ENCODE measurements at regions not wholly inside any gene's neighbourhood (a gene's known extent, or its start where the extent isn't known, plus 50 kb on each side); places are given as distances from the start of the nearest gene placed in this dataset.

DNA sequence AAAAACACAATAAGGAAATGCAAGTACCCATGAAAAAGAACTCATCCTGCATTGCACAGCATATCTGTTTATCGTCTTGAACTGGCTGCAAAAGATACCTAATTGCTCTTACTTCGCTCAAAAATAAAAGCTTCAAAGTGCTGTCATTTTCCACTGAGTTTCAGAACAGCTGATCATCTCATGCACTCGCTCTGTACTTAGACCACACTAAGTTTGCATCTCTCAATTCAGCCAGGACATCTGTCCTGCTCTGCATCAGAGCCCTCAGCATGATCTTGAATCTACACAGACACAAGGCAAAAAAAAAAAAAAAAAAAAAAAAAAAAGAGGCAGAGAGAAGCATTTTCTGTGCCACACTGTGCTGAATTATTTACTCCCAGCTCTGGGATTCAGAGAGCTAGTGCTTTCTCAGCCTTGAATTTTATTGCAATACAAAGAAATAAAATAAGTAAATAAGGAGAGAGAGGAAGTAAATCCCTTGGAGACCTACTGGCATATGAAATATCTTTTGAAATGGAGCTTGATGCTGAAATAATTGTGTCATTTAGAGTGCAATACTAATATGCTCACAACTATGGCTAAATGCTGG is 81.3 kb downstream of the PPP1R2C start:
- TF ChIP-seq EZH2phosphoT487 (conservative IDR thresholded peaks at IDR 0.05; ENCODE audit: low read length): no peak
- TF ChIP-seq, protein P1, sequence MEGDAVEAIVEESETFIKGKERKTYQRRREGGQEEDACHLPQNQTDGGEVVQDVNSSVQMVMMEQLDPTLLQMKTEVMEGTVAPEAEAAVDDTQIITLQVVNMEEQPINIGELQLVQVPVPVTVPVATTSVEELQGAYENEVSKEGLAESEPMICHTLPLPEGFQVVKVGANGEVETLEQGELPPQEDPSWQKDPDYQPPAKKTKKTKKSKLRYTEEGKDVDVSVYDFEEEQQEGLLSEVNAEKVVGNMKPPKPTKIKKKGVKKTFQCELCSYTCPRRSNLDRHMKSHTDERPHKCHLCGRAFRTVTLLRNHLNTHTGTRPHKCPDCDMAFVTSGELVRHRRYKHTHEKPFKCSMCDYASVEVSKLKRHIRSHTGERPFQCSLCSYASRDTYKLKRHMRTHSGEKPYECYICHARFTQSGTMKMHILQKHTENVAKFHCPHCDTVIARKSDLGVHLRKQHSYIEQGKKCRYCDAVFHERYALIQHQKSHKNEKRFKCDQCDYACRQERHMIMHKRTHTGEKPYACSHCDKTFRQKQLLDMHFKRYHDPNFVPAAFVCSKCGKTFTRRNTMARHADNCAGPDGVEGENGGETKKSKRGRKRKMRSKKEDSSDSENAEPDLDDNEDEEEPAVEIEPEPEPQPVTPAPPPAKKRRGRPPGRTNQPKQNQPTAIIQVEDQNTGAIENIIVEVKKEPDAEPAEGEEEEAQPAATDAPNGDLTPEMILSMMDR (IDR thresholded peaks at IDR 0.05; ENCODE audit: insufficient read depth, low read length, poor library complexity, severe bottlenecking): no peak
- H3K27ac ChIP-seq (ENCODE audit: low read depth, low read length): no peak overlapping the region
- no peaks in the 10 kb centered on the region for H3K27me3 ChIP-seq (ENCODE audit: low read length)
- H3K9me3 ChIP-seq (ENCODE audit: insufficient read depth, low read length): no peaks in the 10 kb centered on the region
- H2AFZ ChIP-seq (ENCODE audit: low read depth, low read length, severe bottlenecking): no peak overlapping the region
- H3K36me3 ChIP-seq (ENCODE audit: low read length): no peaks in the 10 kb centered on the region
- no peak overlapping the region for H3K4me3 ChIP-seq (ENCODE audit: insufficient read depth, low read length, poor library complexity, severe bottlenecking)
- no peak overlapping the region for H3K9ac ChIP-seq (ENCODE audit: low read length)
- H3F3A ChIP-seq (ENCODE audit: insufficient read depth): no peaks in the 10 kb centered on the region
- H3K4me2 ChIP-seq (ENCODE audit: low read depth, low read length, poor library complexity, severe bottlenecking): no peak overlapping the region
- no peaks in the 10 kb centered on the region for H3K9me2 ChIP-seq (replicated peaks; ENCODE audit: insufficient read depth, low read length)
- no peaks in the 10 kb centered on the region for H3K79me2 ChIP-seq (ENCODE audit: insufficient read depth, low read length)
- H4K20me1 ChIP-seq (ENCODE audit: low read depth, low read length): no peaks in the 10 kb centered on the region

DNA sequence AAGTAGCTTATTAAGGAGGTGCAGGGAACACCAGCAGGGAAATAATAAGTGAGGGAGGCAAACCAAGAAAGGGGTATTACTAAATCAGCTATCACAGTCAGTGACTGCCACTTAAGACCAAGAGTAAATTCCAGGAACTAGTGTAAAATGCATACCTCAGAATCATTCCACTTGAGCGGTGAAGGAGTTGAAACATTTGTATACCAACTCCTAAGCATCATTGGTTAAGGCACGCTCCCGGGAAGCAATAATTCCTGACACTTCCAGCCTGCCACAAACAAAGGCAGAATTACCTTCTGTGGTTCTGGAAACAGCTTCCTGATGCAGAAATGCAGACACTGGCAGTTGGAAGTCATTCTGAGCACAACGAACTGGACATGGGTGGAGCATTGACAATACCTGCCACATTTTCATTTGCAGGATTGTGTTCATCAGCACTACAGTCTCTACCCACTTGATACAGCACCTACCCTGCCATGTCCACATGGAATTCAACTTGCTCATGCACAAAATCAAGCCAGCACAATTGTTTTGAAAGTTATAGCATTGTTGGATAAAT is 82.1 kb downstream of the PPP1R2C start:
- Histone ChIP-seq H3K9me3 (ENCODE audit: insufficient read depth, low read length) (no peaks in the 10 kb centered on the region), H3K9me2 (replicated peaks; ENCODE audit: insufficient read depth, low read length) (no peaks in the 10 kb centered on the region), H4K20me1 (ENCODE audit: low read depth, low read length) (no peaks in the 10 kb centered on the region), H3F3A (ENCODE audit: insufficient read depth) (no peaks in the 10 kb centered on the region), H3K36me3 (ENCODE audit: low read length) (no peaks in the 10 kb centered on the region), H3K9ac (ENCODE audit: low read length) (no peak overlapping the region), H3K4me3 (ENCODE audit: insufficient read depth, low read length, poor library complexity, severe bottlenecking) (no peak overlapping the region), H3K27me3 (ENCODE audit: low read length) (no peaks in the 10 kb centered on the region), H2AFZ (ENCODE audit: low read depth, low read length, severe bottlenecking) (no peak overlapping the region), H3K79me2 (ENCODE audit: insufficient read depth, low read length) (no peaks in the 10 kb centered on the region), H3K27ac (ENCODE audit: low read depth, low read length) (no peak overlapping the region), H3K4me2 (ENCODE audit: low read depth, low read length, poor library complexity, severe bottlenecking) (no peak overlapping the region)
- TF ChIP-seq, protein P1 (IDR thresholded peaks at IDR 0.05; ENCODE audit: insufficient read depth, low read length, poor library complexity, severe bottlenecking): no peak
- TF ChIP-seq EZH2phosphoT487 (conservative IDR thresholded peaks at IDR 0.05; ENCODE audit: low read length): no peak

DNA sequence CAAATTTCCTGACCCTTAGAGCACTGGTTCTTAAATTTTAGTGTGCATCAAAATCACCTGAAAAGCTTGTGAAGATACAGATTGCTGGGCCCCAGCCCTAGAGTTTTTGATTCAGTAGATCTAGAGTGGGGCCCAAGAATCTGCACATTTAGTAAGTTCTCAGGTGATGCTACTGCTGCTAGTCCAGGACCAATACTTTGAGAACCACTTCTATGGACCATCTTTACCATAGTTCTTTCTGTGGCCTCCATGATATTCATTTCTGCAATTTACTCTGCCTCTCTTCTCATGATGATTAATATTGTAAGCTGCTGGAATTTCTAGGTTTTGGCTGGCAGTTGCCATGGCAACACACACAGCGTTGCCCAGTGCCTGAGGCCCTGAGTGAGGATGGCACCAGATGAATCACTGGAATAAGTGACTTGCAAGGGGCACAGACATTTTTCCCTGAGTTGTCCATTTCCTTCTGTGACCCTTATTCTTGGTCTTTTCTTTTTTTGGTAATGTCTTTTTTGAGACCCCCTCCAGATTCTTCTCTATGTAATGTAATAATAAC is 83.6 kb downstream of the PPP1R2C start:
- no peaks in the 10 kb centered on the region for H3F3A ChIP-seq (ENCODE audit: insufficient read depth)
- no peaks in the 10 kb centered on the region for H3K27me3 ChIP-seq (ENCODE audit: low read length)
- no peaks in the 10 kb centered on the region for H4K20me1 ChIP-seq (ENCODE audit: low read depth, low read length)
- no peak overlapping the region for H3K9ac ChIP-seq (ENCODE audit: low read length)
- H3K4me2 ChIP-seq (ENCODE audit: low read depth, low read length, poor library complexity, severe bottlenecking): no peak overlapping the region
- H3K36me3 ChIP-seq (ENCODE audit: low read length): no peaks in the 10 kb centered on the region
- H3K4me3 ChIP-seq (ENCODE audit: insufficient read depth, low read length, poor library complexity, severe bottlenecking): no peak overlapping the region
- no peak for TF ChIP-seq EZH2phosphoT487 (conservative IDR thresholded peaks at IDR 0.05; ENCODE audit: low read length)
- TF ChIP-seq, protein P1 (IDR thresholded peaks at IDR 0.05; ENCODE audit: insufficient read depth, low read length, poor library complexity, severe bottlenecking): no peak
- H3K27ac ChIP-seq (ENCODE audit: low read depth, low read length): no peak overlapping the region
- H3K79me2 ChIP-seq (ENCODE audit: insufficient read depth, low read length): no peaks in the 10 kb centered on the region
- no peaks in the 10 kb centered on the region for H3K9me2 ChIP-seq (replicated peaks; ENCODE audit: insufficient read depth, low read length)
- H3K9me3 ChIP-seq (ENCODE audit: insufficient read depth, low read length): no peaks in the 10 kb centered on the region
- no peak overlapping the region for H2AFZ ChIP-seq (ENCODE audit: low read depth, low read length, severe bottlenecking)

All from SU-DHL-6 (cell line).